Astrocyte (in vitro differentiated cells and primary cell): ENCODE measurements at regions not wholly inside any gene's neighbourhood (a gene's known extent, or its start where the extent isn't known, plus 50 kb on each side); places are given as distances from the start of the nearest gene placed in this dataset.

ENCODE experiments used
- DNase-seq: peaks from one replicate; pipeline ENCODE4 v3.0.0-alpha.2; 2010; ENCODE audit warnings: low read depth
- FAIRE-seq: peaks from 2 replicates; lab custom pipeline; 2011; peaks lifted over from hg19 to GRCh38; lab: Jason Lieb, UNC
- H2AFZ ChIP-seq: 2 replicates; pipeline ENCODE4 v1.6.0; 2012; ENCODE audit warnings: low read depth, low read length, inconsistent platforms
- H3K27ac ChIP-seq: 2 replicates; pipeline ENCODE4 v1.5.1; 2011; ENCODE audit warnings: low read depth, low read length, inconsistent platforms
- H3K27me3 ChIP-seq: 2 replicates; pipeline ENCODE4 v1.6.0; 2011; ENCODE audit warnings: low read length, inconsistent platforms; ENCODE audit not compliant: insufficient read depth
- H3K36me3 ChIP-seq: 2 replicates; pipeline ENCODE4 v1.5.1; 2011; ENCODE audit warnings: low read length, inconsistent platforms; ENCODE audit not compliant: insufficient read depth
- H3K4me1 ChIP-seq: 2 replicates; pipeline ENCODE4 v1.5.1; 2011; ENCODE audit warnings: low read length, inconsistent platforms; ENCODE audit not compliant: insufficient read depth
- H3K4me2 ChIP-seq: 2 replicates; pipeline ENCODE4 v1.6.0; 2012; ENCODE audit warnings: low read length, inconsistent platforms
- H3K4me3 ChIP-seq: 2 replicates; pipeline ENCODE4 v1.5.1; 2011; ENCODE audit warnings: low read depth, mild to moderate bottlenecking, low read length, inconsistent platforms; ENCODE audit not compliant: insufficient read depth
- H3K79me2 ChIP-seq: 2 replicates; pipeline ENCODE4 v1.6.0; 2012; ENCODE audit warnings: mild to moderate bottlenecking, low read length, inconsistent platforms; ENCODE audit not compliant: insufficient read depth
- H3K9ac ChIP-seq: 2 replicates; pipeline ENCODE4 v1.6.0; 2012; ENCODE audit warnings: mild to moderate bottlenecking, low read length, inconsistent platforms
- H3K9me3 ChIP-seq: 2 replicates; pipeline ENCODE4 v1.5.1; 2012; ENCODE audit warnings: low read depth, mild to moderate bottlenecking, low read length, inconsistent platforms; ENCODE audit not compliant: insufficient read depth
- H4K20me1 ChIP-seq: 2 replicates; pipeline ENCODE4 v1.6.0; 2012; ENCODE audit warnings: low read length, inconsistent platforms; ENCODE audit not compliant: insufficient read depth
- H3K27ac Mint-ChIP-seq: one replicate; pipeline ENCODE4 v1.8.0; 2021; ENCODE audit warnings: mild to moderate bottlenecking, mixed read lengths; ENCODE audit not compliant: unreplicated experiment
- H3K27me3 Mint-ChIP-seq: one replicate; pipeline ENCODE4 v1.8.0; 2021; ENCODE audit warnings: low read depth, mixed read lengths; ENCODE audit not compliant: unreplicated experiment
- H3K36me3 Mint-ChIP-seq: one replicate; pipeline ENCODE4 v1.8.0; 2021; ENCODE audit warnings: low read depth, mixed read lengths; ENCODE audit not compliant: unreplicated experiment
- H3K4me1 Mint-ChIP-seq: one replicate; pipeline ENCODE4 v1.8.0; 2021; ENCODE audit warnings: low read depth, mixed read lengths; ENCODE audit not compliant: unreplicated experiment
- H3K4me3 Mint-ChIP-seq: one replicate; pipeline ENCODE4 v1.8.0; 2021; ENCODE audit warnings: mild to moderate bottlenecking, moderate library complexity, mixed read lengths; ENCODE audit not compliant: unreplicated experiment
- H3K9me3 Mint-ChIP-seq: one replicate; pipeline ENCODE4 v1.8.0; 2021; ENCODE audit warnings: mild to moderate bottlenecking, mixed read lengths; ENCODE audit not compliant: unreplicated experiment
- EZH2 ChIP-seq: IDR thresholded peaks from 2 replicates; pipeline ENCODE4 v1.6.1; 2012; ENCODE audit warnings: mild to moderate bottlenecking, low read length, inconsistent platforms; ENCODE audit not compliant: insufficient read depth
- TF ChIP-seq, protein P1 (sequence below): IDR thresholded peaks from 2 replicates; pipeline ENCODE4 v1.5.1; 2011; ENCODE audit warnings: low read depth, mild to moderate bottlenecking, inconsistent platforms, low read length, moderate library complexity; ENCODE audit not compliant: insufficient read depth

DNA sequence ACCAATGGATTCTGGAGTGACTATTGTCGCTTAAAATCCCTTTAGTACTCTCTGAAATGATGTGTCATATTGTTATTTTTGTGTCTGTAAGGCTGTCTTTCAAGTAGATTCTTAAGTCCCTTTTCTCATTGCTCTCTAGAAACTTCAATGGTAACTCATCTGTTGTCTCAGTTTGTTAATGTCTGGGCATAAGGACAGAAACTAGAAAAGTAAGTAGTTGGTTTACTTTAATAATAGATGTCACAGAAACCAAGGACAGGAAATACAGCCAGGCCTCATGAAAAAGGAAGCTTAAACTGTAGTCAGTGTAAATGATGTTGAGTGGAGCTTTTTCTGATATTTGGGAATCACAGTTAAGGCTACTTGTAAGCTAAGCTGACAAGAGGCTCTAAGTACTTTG, 730.2 kb upstream of the DPPA4 start:
- FAIRE-seq: peak; percentile 29

GRCh38 chr3:110069761-110070160, 732.4 kb upstream of the DPPA4 start:
- Histone ChIP-seq H3K4me2 (peak overlapping the region; percentile 22), H3K4me3 (no peak overlapping the region), H3K9me3 (peaks cover 3% of the 10 kb centered on the region), H3K4me1 (peaks cover 3% of the 10 kb centered on the region), H2AFZ (no peak overlapping the region), H3K27me3 (no peaks in the 10 kb centered on the region), H4K20me1 (no peaks in the 10 kb centered on the region), H3K36me3 (no peaks in the 10 kb centered on the region), H3K27ac (peak overlapping the region; percentile 26), H3K9ac (no peak overlapping the region), H3K79me2 (no peaks in the 10 kb centered on the region)
- H3K4me3 Mint-ChIP-seq: no peak overlapping the region
- TF ChIP-seq EZH2: no peak
- TF ChIP-seq, protein P1, sequence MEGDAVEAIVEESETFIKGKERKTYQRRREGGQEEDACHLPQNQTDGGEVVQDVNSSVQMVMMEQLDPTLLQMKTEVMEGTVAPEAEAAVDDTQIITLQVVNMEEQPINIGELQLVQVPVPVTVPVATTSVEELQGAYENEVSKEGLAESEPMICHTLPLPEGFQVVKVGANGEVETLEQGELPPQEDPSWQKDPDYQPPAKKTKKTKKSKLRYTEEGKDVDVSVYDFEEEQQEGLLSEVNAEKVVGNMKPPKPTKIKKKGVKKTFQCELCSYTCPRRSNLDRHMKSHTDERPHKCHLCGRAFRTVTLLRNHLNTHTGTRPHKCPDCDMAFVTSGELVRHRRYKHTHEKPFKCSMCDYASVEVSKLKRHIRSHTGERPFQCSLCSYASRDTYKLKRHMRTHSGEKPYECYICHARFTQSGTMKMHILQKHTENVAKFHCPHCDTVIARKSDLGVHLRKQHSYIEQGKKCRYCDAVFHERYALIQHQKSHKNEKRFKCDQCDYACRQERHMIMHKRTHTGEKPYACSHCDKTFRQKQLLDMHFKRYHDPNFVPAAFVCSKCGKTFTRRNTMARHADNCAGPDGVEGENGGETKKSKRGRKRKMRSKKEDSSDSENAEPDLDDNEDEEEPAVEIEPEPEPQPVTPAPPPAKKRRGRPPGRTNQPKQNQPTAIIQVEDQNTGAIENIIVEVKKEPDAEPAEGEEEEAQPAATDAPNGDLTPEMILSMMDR: no peak
- H3K36me3 Mint-ChIP-seq: no peaks in the 10 kb centered on the region
- DNase-seq: peak; percentile 26
- H3K27me3 Mint-ChIP-seq: no peaks in the 10 kb centered on the region
- no peak overlapping the region for H3K27ac Mint-ChIP-seq
- peaks cover 6% of the 10 kb centered on the region for H3K9me3 Mint-ChIP-seq
- H3K4me1 Mint-ChIP-seq: no peaks in the 10 kb centered on the region
- FAIRE-seq: peak; percentile 45

More for the DNA sequence above, 730.2 kb upstream of the DPPA4 start:
- Histone ChIP-seq H4K20me1 (no peaks in the 10 kb centered on the region), H3K4me3 (no peak overlapping the region), H3K27ac (no peak overlapping the region), H2AFZ (no peak overlapping the region), H3K27me3 (no peaks in the 10 kb centered on the region), H3K9me3 (peaks cover 3% of the 10 kb centered on the region), H3K9ac (no peak overlapping the region), H3K4me1 (peaks cover 3% of the 10 kb centered on the region), H3K79me2 (no peaks in the 10 kb centered on the region), H3K4me2 (no peak overlapping the region), H3K36me3 (no peaks in the 10 kb centered on the region)
- no peak for TF ChIP-seq EZH2
- TF ChIP-seq, protein P1: no peak
- Mint-ChIP-seq H3K4me1 (no peaks in the 10 kb centered on the region), H3K9me3 (peaks cover 5% of the 10 kb centered on the region), H3K27ac (no peak overlapping the region), H3K4me3 (no peak overlapping the region), H3K36me3 (no peaks in the 10 kb centered on the region), H3K27me3 (no peaks in the 10 kb centered on the region)
- no peak for DNase-seq

- peak overlapping the region; percentile 15 for H3K9ac ChIP-seq
- H3K4me3 Mint-ChIP-seq: no peak overlapping the region
- H3K9me3 ChIP-seq: peaks cover 3% of the 10 kb centered on the region
- peak overlapping the region; percentile 22 for H3K4me2 ChIP-seq
- no peaks in the 10 kb centered on the region for H3K4me1 Mint-ChIP-seq
- no peak overlapping the region for H3K4me3 ChIP-seq
- DNase-seq: peak; percentile 69
- FAIRE-seq: no peak
- H3K27ac Mint-ChIP-seq: peak overlapping the region; percentile 55
- no peaks in the 10 kb centered on the region for H3K27me3 ChIP-seq
- H3K4me1 ChIP-seq: peaks cover 3% of the 10 kb centered on the region
- peaks cover 6% of the 10 kb centered on the region for H3K9me3 Mint-ChIP-seq
- no peaks in the 10 kb centered on the region for H3K36me3 Mint-ChIP-seq
- H3K36me3 ChIP-seq: no peaks in the 10 kb centered on the region
- no peak overlapping the region for H2AFZ ChIP-seq
- TF ChIP-seq EZH2: no peak
- TF ChIP-seq, protein P1: no peak
- no peaks in the 10 kb centered on the region for H4K20me1 ChIP-seq
- no peaks in the 10 kb centered on the region for H3K79me2 ChIP-seq
- H3K27me3 Mint-ChIP-seq: no peaks in the 10 kb centered on the region
- H3K27ac ChIP-seq: peak overlapping the region; percentile 26
Measured at GRCh38 chr3:110070161-110070916, 733.0 kb upstream of the DPPA4 start.
